DMS 273 (cell line): ENCODE measurements at regions not wholly inside any gene's neighbourhood (a gene's known extent, or its start where the extent isn't known, plus 50 kb on each side); places are given as distances from the start of the nearest gene placed in this dataset.

ENCODE experiments used
- DNase-seq: peaks from one replicate; lab custom pipeline; 2025; ENCODE audit not compliant: unreplicated experiment; lab: John Stamatoyannopoulos, UW

DNA sequence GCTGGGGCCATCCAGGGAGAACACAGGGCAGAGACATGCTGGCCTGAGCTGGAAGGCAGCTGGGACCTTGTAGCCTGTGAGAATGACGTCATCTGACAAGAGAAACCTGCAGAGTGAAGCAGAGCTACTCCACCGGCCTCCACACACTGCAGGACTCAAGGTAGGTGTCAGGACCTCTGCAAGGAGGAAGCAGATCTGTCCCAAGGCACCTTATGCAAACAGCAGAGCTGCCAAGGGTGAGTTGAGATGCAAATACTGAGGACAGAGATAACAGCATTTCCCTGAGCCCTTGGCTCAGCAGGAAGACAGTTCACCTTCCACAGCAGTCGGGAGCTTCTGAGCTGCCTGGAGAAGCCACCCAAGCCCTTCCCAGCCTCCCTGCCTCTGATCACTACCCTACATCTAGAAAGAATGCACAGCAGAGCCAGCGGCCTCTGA lies 51.9 kb upstream of the IGSF9B start:
- DNase-seq = no peak

- no peak for DNase-seq
Observed at GRCh38 chr11:134013518-134013917, 55.4 kb upstream of the JAM3 start.

- peak; percentile 77 for DNase-seq
Observed at GRCh38 chr11:134014511-134014910, 54.4 kb upstream of the JAM3 start.

- no peak for DNase-seq
Observed at GRCh38 chr11:134015556-134015955, 53.3 kb upstream of the JAM3 start.

- DNase-seq = no peak
Observed at GRCh38 chr11:134017511-134018430, 51.1 kb upstream of the JAM3 start.
